SU-DHL-6 (cell line): ENCODE measurements at regions not wholly inside any gene's neighbourhood (a gene's known extent, or its start where the extent isn't known, plus 50 kb on each side); places are given as distances from the start of the nearest gene placed in this dataset.

Experiments used
- H2AFZ ChIP-seq: fragments of 200-600 bp; sonication (generic); 2 replicates; pipeline ENCODE4 v1.6.1; 2014; ENCODE audit warnings: low read depth, mild to moderate bottlenecking, moderate library complexity, mixed read lengths, antibody characterized with exemption, low read length; ENCODE audit not compliant: severe bottlenecking
- H3F3A ChIP-seq: fragments of 200-600 bp; shearing (Covaris generic); 2 replicates; pipeline ENCODE4 v1.6.0; 2016; ENCODE audit warnings: antibody characterized with exemption, mild to moderate bottlenecking; ENCODE audit not compliant: insufficient read depth
- H3K27ac ChIP-seq: fragments of 200-600 bp; sonication (generic); 2 replicates; pipeline ENCODE4 v1.5.1; 2016; ENCODE audit warnings: low read depth, mild to moderate bottlenecking, low read length, moderate library complexity, mixed read lengths
- H3K27me3 ChIP-seq: fragments of 200-600 bp; sonication (generic), shearing (Covaris generic); 2 replicates; pipeline ENCODE4 v1.6.0; 2014; ENCODE audit warnings: mild to moderate bottlenecking, low read length
- H3K36me3 ChIP-seq: fragments of 200-600 bp; sonication (generic); 2 replicates; pipeline ENCODE4 v1.6.1; 2014; ENCODE audit warnings: mild to moderate bottlenecking, low read length, mixed read lengths
- H3K4me2 ChIP-seq: fragments of 300-600, 200-600 bp; shearing (Covaris generic), sonication (generic); 2 replicates; pipeline ENCODE4 v1.6.0; 2014; ENCODE audit warnings: low read length, low read depth, mild to moderate bottlenecking; ENCODE audit not compliant: poor library complexity, severe bottlenecking
- H3K4me3 ChIP-seq: fragments of 200-600 bp; sonication (generic); 2 replicates; pipeline ENCODE4 v1.5.1; 2014; ENCODE audit warnings: antibody characterized with exemption, low read length, mild to moderate bottlenecking, mixed read lengths; ENCODE audit not compliant: insufficient read depth, poor library complexity, severe bottlenecking
- H3K79me2 ChIP-seq: fragments of 200-600 bp; sonication (generic); 2 replicates; pipeline ENCODE4 v1.6.1; 2014; ENCODE audit warnings: mild to moderate bottlenecking, low read length, moderate library complexity; ENCODE audit not compliant: insufficient read depth
- H3K9ac ChIP-seq: fragments of 200-600 bp; sonication (generic); 2 replicates; pipeline ENCODE4 v1.7.0; 2014; ENCODE audit warnings: mild to moderate bottlenecking, low read length
- H3K9me2 ChIP-seq: fragments of 200-600 bp; sonication (generic); replicated peaks from 2 replicates; pipeline ENCODE4 v1.6.1; 2014; ENCODE audit warnings: low read length; ENCODE audit not compliant: insufficient read depth
- H3K9me3 ChIP-seq: fragments of 200-600 bp; sonication (generic); 2 replicates; pipeline ENCODE4 v1.6.1; 2014; ENCODE audit warnings: low read length, mixed read lengths; ENCODE audit not compliant: insufficient read depth
- H4K20me1 ChIP-seq: fragments of 200-600 bp; sonication (generic); 2 replicates; pipeline ENCODE4 v1.6.1; 2014; ENCODE audit warnings: low read depth, mild to moderate bottlenecking, antibody characterized with exemption, low read length, moderate library complexity, mixed read lengths
- CTCF ChIP-seq: fragments of 200-600 bp; sonication (generic); IDR thresholded peaks from one replicate; pipeline ENCODE4 v1.5.1; 2017; ENCODE audit warnings: antibody characterized with exemption, mild to moderate bottlenecking, low read length, moderate library complexity; ENCODE audit not compliant: insufficient read depth, poor library complexity, severe bottlenecking
- EZH2phosphoT487 ChIP-seq: fragments of 200-600 bp; sonication (generic), shearing (Covaris generic); conservative IDR thresholded peaks from 2 replicates; pipeline ENCODE4 v1.6.1; 2018; ENCODE audit warnings: mild to moderate bottlenecking, antibody characterized with exemption, low read length, moderate library complexity, mixed read lengths

- no peak overlapping the region for H3K4me2 ChIP-seq
- H3K4me3 ChIP-seq: no peak overlapping the region
- no peaks in the 10 kb centered on the region for H3K79me2 ChIP-seq
- no peaks in the 10 kb centered on the region for H3K27me3 ChIP-seq
- no peaks in the 10 kb centered on the region for H3K9me2 ChIP-seq
- no peak overlapping the region for H3K27ac ChIP-seq
- H3K9me3 ChIP-seq: no peaks in the 10 kb centered on the region
- H4K20me1 ChIP-seq: no peaks in the 10 kb centered on the region
- no peaks in the 10 kb centered on the region for H3F3A ChIP-seq
- no peak overlapping the region for H2AFZ ChIP-seq
- H3K36me3 ChIP-seq: no peaks in the 10 kb centered on the region
- no peak for TF ChIP-seq EZH2phosphoT487
- TF ChIP-seq CTCF: no peak
- H3K9ac ChIP-seq: no peak overlapping the region
Observed at GRCh38 chr13:60755380-60756163, 358.6 kb downstream of the TDRD3 start.

DNA sequence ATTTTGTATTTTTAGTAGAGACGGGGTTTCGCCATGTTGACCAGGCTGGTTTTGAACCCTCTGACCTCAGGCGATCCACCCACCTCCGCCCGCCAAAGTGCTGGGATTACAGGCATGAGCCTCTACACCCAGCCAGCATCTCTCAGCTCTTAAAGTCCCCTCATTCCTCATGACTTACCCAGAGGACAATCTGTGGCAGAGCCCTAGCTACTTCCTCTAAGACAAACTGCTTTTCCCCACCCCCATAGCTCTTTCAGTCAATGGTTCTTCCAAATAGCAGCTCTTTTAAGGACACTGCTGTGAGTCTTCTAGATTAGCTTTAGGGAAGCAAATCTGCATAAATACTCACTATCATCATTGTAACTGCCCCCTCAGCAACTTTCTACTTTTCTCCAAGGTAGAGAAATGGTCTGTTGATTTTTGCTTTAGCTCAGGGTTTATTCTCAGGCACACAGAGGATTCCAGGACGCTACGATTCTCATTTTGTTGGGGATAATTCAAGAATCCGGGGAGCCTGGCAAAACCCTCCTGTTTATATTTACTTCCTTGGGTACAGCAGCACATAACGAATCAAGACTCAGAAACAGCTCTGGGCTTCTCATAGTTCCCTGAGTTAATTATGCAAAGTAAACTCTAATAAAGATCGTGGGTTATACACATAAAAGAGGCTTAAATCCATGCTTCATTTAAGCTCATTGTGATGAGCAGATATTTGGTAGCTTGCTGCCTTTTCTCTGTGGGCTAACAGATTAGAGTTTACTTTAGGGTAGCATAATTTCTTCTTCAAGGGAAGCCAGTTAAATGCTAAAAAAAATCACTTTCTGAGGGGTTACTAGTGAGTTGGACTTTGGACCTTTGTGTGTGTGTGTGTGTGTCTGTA is 357.4 kb downstream of the TDRD3 start:
- Histone ChIP-seq H3K9me3 (no peaks in the 10 kb centered on the region), H3K27me3 (no peaks in the 10 kb centered on the region), H3F3A (no peaks in the 10 kb centered on the region), H4K20me1 (no peaks in the 10 kb centered on the region), H3K79me2 (no peaks in the 10 kb centered on the region), H3K4me2 (no peak overlapping the region), H2AFZ (no peak overlapping the region), H3K9ac (no peak overlapping the region), H3K9me2 (no peaks in the 10 kb centered on the region), H3K27ac (no peak overlapping the region), H3K4me3 (no peak overlapping the region), H3K36me3 (no peaks in the 10 kb centered on the region)
- TF ChIP-seq CTCF (no peak), EZH2phosphoT487 (no peak)

DNA sequence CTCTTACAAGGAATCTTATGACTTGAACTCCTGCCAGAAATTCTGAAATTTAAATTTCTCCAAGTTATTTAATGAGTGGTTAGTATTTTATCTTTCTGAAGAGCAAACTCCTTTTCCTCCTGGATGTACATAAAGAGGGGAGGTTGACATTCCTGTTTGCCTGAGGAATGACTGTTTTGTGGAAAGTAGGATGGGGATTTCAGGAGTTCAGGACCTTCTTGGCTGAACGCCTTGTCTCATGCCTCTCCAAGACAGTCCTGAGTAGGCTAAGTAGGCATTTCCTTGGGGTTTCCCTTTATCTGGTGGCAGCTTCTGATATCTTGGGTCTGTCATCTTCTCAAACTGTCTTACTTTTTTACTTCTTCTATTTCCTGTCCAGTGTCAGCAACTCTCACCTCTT is 356.6 kb downstream of the TDRD3 start:
- no peaks in the 10 kb centered on the region for H3F3A ChIP-seq
- H3K27ac ChIP-seq: no peak overlapping the region
- H3K27me3 ChIP-seq: no peaks in the 10 kb centered on the region
- no peaks in the 10 kb centered on the region for H3K36me3 ChIP-seq
- H3K9me3 ChIP-seq: no peaks in the 10 kb centered on the region
- no peaks in the 10 kb centered on the region for H3K9me2 ChIP-seq
- no peaks in the 10 kb centered on the region for H3K79me2 ChIP-seq
- H3K4me3 ChIP-seq: no peak overlapping the region
- H2AFZ ChIP-seq: no peak overlapping the region
- H3K4me2 ChIP-seq: no peak overlapping the region
- TF ChIP-seq CTCF (no peak), EZH2phosphoT487 (no peak)
- H4K20me1 ChIP-seq: no peaks in the 10 kb centered on the region
- no peak overlapping the region for H3K9ac ChIP-seq
